ENCODE measurements at regions not wholly inside any gene's neighbourhood (a gene's known extent, or its start where the extent isn't known, plus 50 kb on each side); places are given as distances from the start of the nearest gene placed in this dataset.

GRCh38 chr20:6882561-6883291 is 115.2 kb downstream of the BMP2 start:
- Histone ChIP-seq H3K27ac (no peak overlapping the region), H3K9ac (no peak overlapping the region), H3K36me3 (ENCODE audit: low read depth) (no peaks in the 10 kb centered on the region), H3K79me2 (ENCODE audit: insufficient read depth) (no peaks in the 10 kb centered on the region), H3K4me2 (ENCODE audit: unreplicated experiment) (no peak overlapping the region), H3K9me2 (ENCODE audit: insufficient read depth) (no peaks in the 10 kb centered on the region), H3K9me3 (ENCODE audit: low read depth) (no peaks in the 10 kb centered on the region), H3K4me1 (ENCODE audit: insufficient read depth) (no peaks in the 10 kb centered on the region), H2AFZ (no peak overlapping the region), H3K4me3 (no peak overlapping the region), H4K20me1 (ENCODE audit: insufficient read depth) (no peaks in the 10 kb centered on the region), H3F3A (ENCODE audit: insufficient read depth) (no peaks in the 10 kb centered on the region), H3K27me3 (replicated peaks; ENCODE audit: insufficient read depth) (no peaks in the 10 kb centered on the region)
- 46% methylated on average over 4 of the region's 4 CpGs for WGBS, 2 experiments (ENCODE audit: low coverage in 1 of 2, low lambda C conversion rate in 2 of 2, missing lambda C conversion rate in 2 of 2)
- peak; percentile 4 for DNase-seq
- in situ Hi-C loops (cut with MboI): no loop called here
- no peak for TF ChIP-seq EZH2 (IDR thresholded peaks at IDR 0.05; ENCODE audit: insufficient read depth, poor library complexity, severe bottlenecking)
- TF ChIP-seq EZH2phosphoT487 (IDR thresholded peaks at IDR 0.05; ENCODE audit: insufficient read depth, low read depth): no peak

- 19 to 27% methylated on average over 1 of the region's 1 CpG for WGBS, 2 experiments (ENCODE audit: low coverage in 1 of 2, low lambda C conversion rate in 2 of 2, missing lambda C conversion rate in 2 of 2)
- H3K27me3 ChIP-seq (replicated peaks; ENCODE audit: insufficient read depth): no peaks in the 10 kb centered on the region
- H3K79me2 ChIP-seq (ENCODE audit: insufficient read depth): no peaks in the 10 kb centered on the region
- no peak overlapping the region for H3K27ac ChIP-seq
- H3K36me3 ChIP-seq (ENCODE audit: low read depth): no peaks in the 10 kb centered on the region
- TF ChIP-seq EZH2phosphoT487 (IDR thresholded peaks at IDR 0.05; ENCODE audit: insufficient read depth, low read depth) (no peak), EZH2 (IDR thresholded peaks at IDR 0.05; ENCODE audit: insufficient read depth, poor library complexity, severe bottlenecking) (no peak)
- no peak overlapping the region for H2AFZ ChIP-seq
- H4K20me1 ChIP-seq (ENCODE audit: insufficient read depth): no peaks in the 10 kb centered on the region
- H3K4me1 ChIP-seq (ENCODE audit: insufficient read depth): no peaks in the 10 kb centered on the region
- DNase-seq: no peak
- no peak overlapping the region for H3K4me2 ChIP-seq (ENCODE audit: unreplicated experiment)
- no peak overlapping the region for H3K9ac ChIP-seq
- H3K9me3 ChIP-seq (ENCODE audit: low read depth): no peaks in the 10 kb centered on the region
- H3K9me2 ChIP-seq (ENCODE audit: insufficient read depth): no peaks in the 10 kb centered on the region
- no peak overlapping the region for H3K4me3 ChIP-seq
- no peaks in the 10 kb centered on the region for H3F3A ChIP-seq (ENCODE audit: insufficient read depth)
- in situ Hi-C loops (cut with MboI): no loop called here
These were observed 116.6 kb downstream of the BMP2 start for GRCh38 chr20:6884114-6884513.

GRCh38 chr20:6886065-6886729 is 118.7 kb downstream of the BMP2 start:
- Histone ChIP-seq H3K79me2 (ENCODE audit: insufficient read depth) (no peaks in the 10 kb centered on the region), H3K4me3 (no peak overlapping the region), H3K27ac (no peak overlapping the region), H2AFZ (no peak overlapping the region), H3F3A (ENCODE audit: insufficient read depth) (no peaks in the 10 kb centered on the region), H3K9me2 (ENCODE audit: insufficient read depth) (no peaks in the 10 kb centered on the region), H3K9me3 (ENCODE audit: low read depth) (no peaks in the 10 kb centered on the region), H3K4me2 (ENCODE audit: unreplicated experiment) (no peak overlapping the region), H3K27me3 (replicated peaks; ENCODE audit: insufficient read depth) (no peaks in the 10 kb centered on the region), H3K9ac (no peak overlapping the region), H3K4me1 (ENCODE audit: insufficient read depth) (no peaks in the 10 kb centered on the region), H3K36me3 (ENCODE audit: low read depth) (no peaks in the 10 kb centered on the region), H4K20me1 (ENCODE audit: insufficient read depth) (no peaks in the 10 kb centered on the region)
- DNase-seq: no peak
- in situ Hi-C loops (cut with MboI): no loop called here
- no peak for TF ChIP-seq EZH2phosphoT487 (IDR thresholded peaks at IDR 0.05; ENCODE audit: insufficient read depth, low read depth)
- TF ChIP-seq EZH2 (IDR thresholded peaks at IDR 0.05; ENCODE audit: insufficient read depth, poor library complexity, severe bottlenecking): no peak
- 48 to 51% methylated on average over 8 of the region's 8 CpGs for WGBS, 2 experiments (ENCODE audit: low coverage in 1 of 2, low lambda C conversion rate in 2 of 2, missing lambda C conversion rate in 2 of 2)

GRCh38 chr20:6887966-6888365 is 120.5 kb downstream of the BMP2 start:
- H3K27ac ChIP-seq: no peak overlapping the region
- H3F3A ChIP-seq (ENCODE audit: insufficient read depth): no peaks in the 10 kb centered on the region
- no peaks in the 10 kb centered on the region for H3K9me3 ChIP-seq (ENCODE audit: low read depth)
- H3K4me2 ChIP-seq (ENCODE audit: unreplicated experiment): no peak overlapping the region
- no peaks in the 10 kb centered on the region for H3K36me3 ChIP-seq (ENCODE audit: low read depth)
- H3K27me3 ChIP-seq (replicated peaks; ENCODE audit: insufficient read depth): no peaks in the 10 kb centered on the region
- H2AFZ ChIP-seq: no peak overlapping the region
- no peak overlapping the region for H3K9ac ChIP-seq
- no peaks in the 10 kb centered on the region for H4K20me1 ChIP-seq (ENCODE audit: insufficient read depth)
- in situ Hi-C loops (cut with MboI): no loop called here
- no peak overlapping the region for H3K4me3 ChIP-seq
- no peak for TF ChIP-seq EZH2phosphoT487 (IDR thresholded peaks at IDR 0.05; ENCODE audit: insufficient read depth, low read depth)
- no peak for TF ChIP-seq EZH2 (IDR thresholded peaks at IDR 0.05; ENCODE audit: insufficient read depth, poor library complexity, severe bottlenecking)
- no peaks in the 10 kb centered on the region for H3K4me1 ChIP-seq (ENCODE audit: insufficient read depth)
- 30 to 32% methylated on average over 4 of the region's 4 CpGs for WGBS, 2 experiments (ENCODE audit: low coverage in 1 of 2, low lambda C conversion rate in 2 of 2, missing lambda C conversion rate in 2 of 2)
- no peaks in the 10 kb centered on the region for H3K79me2 ChIP-seq (ENCODE audit: insufficient read depth)
- no peak for DNase-seq
- no peaks in the 10 kb centered on the region for H3K9me2 ChIP-seq (ENCODE audit: insufficient read depth)

Measured in GM23248 (cell line).